MM.1S (cell line): ENCODE measurements at regions not wholly inside any gene's neighbourhood (a gene's known extent, or its start where the extent isn't known, plus 50 kb on each side); places are given as distances from the start of the nearest gene placed in this dataset.

Experiments used
- DNase-seq: peaks from one replicate; pipeline ENCODE4 v3.0.0-alpha.2; 2015
- H2AFZ ChIP-seq: fragments of 300-600 bp; sonication (generic); 2 replicates; pipeline ENCODE4 v1.6.0; 2016; ENCODE audit warnings: antibody characterized with exemption, low read length
- H3F3A ChIP-seq: fragments of 300-600 bp; sonication (generic); 2 replicates; pipeline ENCODE4 v1.6.1; 2016; ENCODE audit warnings: mild to moderate bottlenecking, antibody characterized with exemption, low read length, moderate library complexity, mixed read lengths; ENCODE audit not compliant: insufficient read depth
- H3K27ac ChIP-seq: fragments of 300-600 bp; sonication (generic); 2 replicates; pipeline ENCODE4 v1.5.1; 2016; ENCODE audit warnings: mild to moderate bottlenecking, low read length
- H3K27me3 ChIP-seq: fragments of 300-600 bp; sonication (generic); replicated peaks from 2 replicates; pipeline ENCODE4 v1.6.0; 2016; ENCODE audit warnings: low read length; ENCODE audit not compliant: insufficient read depth
- H3K36me3 ChIP-seq: fragments of 300-600 bp; sonication (generic); replicated peaks from 2 replicates; pipeline ENCODE4 v1.6.1; 2016; ENCODE audit warnings: mild to moderate bottlenecking, low read length, mixed read lengths; ENCODE audit not compliant: insufficient read depth
- H3K4me1 ChIP-seq: fragments of 300-600 bp; sonication (generic); 2 replicates; pipeline ENCODE4 v1.6.1; 2016; ENCODE audit warnings: low read length, mixed read lengths
- H3K4me2 ChIP-seq: fragments of 300-600 bp; sonication (generic); 2 replicates; pipeline ENCODE4 v1.6.0; 2016; ENCODE audit warnings: low read depth, low read length
- H3K4me3 ChIP-seq: fragments of 300-600 bp; sonication (generic); 2 replicates; pipeline ENCODE4 v1.5.1; 2016; ENCODE audit warnings: low read length, mixed read lengths
- H3K79me2 ChIP-seq: fragments of 300-600 bp; sonication (generic); 2 replicates; pipeline ENCODE4 v1.6.1; 2016; ENCODE audit warnings: mixed run types, low read length, mixed read lengths
- H3K9ac ChIP-seq: fragments of 300-600 bp; sonication (generic); 2 replicates; pipeline ENCODE4 v1.6.1; 2016; ENCODE audit warnings: low read length, mixed read lengths
- H3K9me2 ChIP-seq: fragments of 300-600 bp; sonication (generic); replicated peaks from 2 replicates; pipeline ENCODE4 v1.6.1; 2016; ENCODE audit warnings: mild to moderate bottlenecking, low read length, mixed read lengths; ENCODE audit not compliant: insufficient read depth
- H3K9me3 ChIP-seq: fragments of 300-600 bp; sonication (generic); replicated peaks from 2 replicates; pipeline ENCODE4 v1.6.1; 2016; ENCODE audit warnings: mild to moderate bottlenecking, low read length, mixed read lengths; ENCODE audit not compliant: insufficient read depth
- H4K20me1 ChIP-seq: fragments of 300-600 bp; sonication (generic); 2 replicates; pipeline ENCODE4 v1.6.1; 2016; ENCODE audit warnings: mild to moderate bottlenecking, low read length, moderate library complexity, mixed read lengths; ENCODE audit not compliant: insufficient read depth
- EZH2 ChIP-seq: fragments of 300-600 bp; sonication (generic); optimal IDR thresholded peaks from 2 replicates; pipeline ENCODE3; 2017; ENCODE audit warnings: low read depth, mild to moderate bottlenecking, antibody characterized with exemption, low read length, mixed read lengths
- EZH2phosphoT487 ChIP-seq: fragments of 300-600 bp; sonication (generic); IDR thresholded peaks from 2 replicates; pipeline ENCODE4 v1.6.1; 2018; ENCODE audit warnings: antibody characterized with exemption, low read length
- TF ChIP-seq, protein P1 (sequence below): fragments of 300-600 bp; sonication (generic); IDR thresholded peaks from 2 replicates; pipeline ENCODE4 v1.5.1; 2016; ENCODE audit warnings: antibody characterized with exemption, low read length, mixed read lengths

DNA sequence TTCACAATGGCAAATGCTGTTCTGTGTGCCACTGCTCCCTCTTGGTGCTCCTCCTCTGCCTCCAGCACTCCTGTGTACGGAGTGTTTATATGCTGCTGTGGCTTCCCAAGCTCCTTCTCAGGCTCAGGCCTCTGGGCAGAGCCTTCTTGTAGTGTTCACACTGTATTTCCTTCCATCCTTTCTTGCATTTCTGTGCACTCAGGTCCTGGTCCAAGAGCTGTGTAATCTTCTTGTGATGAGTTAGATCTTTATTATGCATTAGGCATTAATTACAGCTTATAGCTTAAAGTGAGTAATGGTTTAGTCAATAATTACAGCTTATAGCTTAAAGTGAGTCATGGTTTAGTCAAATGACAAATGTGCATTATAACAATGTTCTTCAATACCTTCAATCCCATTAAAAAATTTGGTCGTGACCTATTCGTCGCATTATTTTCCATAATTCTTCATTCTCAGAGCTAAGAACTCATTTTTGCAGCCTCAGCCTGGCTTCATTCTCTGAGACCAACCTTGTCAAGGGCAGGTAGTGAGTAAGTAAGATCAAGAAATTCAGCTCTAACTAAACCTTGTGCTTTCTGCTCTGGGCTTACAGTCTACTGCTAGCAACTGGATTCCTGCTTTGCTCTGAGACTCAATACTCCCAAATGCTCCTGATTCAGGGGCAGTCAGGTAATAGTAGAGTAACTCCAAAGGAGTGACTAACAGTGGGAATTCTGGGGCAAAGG lies 154.5 kb upstream of the SPAG17 start:
- no peak for DNase-seq
- no peak for TF ChIP-seq EZH2
- TF ChIP-seq EZH2phosphoT487: no peak
- TF ChIP-seq, protein P1, sequence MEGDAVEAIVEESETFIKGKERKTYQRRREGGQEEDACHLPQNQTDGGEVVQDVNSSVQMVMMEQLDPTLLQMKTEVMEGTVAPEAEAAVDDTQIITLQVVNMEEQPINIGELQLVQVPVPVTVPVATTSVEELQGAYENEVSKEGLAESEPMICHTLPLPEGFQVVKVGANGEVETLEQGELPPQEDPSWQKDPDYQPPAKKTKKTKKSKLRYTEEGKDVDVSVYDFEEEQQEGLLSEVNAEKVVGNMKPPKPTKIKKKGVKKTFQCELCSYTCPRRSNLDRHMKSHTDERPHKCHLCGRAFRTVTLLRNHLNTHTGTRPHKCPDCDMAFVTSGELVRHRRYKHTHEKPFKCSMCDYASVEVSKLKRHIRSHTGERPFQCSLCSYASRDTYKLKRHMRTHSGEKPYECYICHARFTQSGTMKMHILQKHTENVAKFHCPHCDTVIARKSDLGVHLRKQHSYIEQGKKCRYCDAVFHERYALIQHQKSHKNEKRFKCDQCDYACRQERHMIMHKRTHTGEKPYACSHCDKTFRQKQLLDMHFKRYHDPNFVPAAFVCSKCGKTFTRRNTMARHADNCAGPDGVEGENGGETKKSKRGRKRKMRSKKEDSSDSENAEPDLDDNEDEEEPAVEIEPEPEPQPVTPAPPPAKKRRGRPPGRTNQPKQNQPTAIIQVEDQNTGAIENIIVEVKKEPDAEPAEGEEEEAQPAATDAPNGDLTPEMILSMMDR: no peak

DNA sequence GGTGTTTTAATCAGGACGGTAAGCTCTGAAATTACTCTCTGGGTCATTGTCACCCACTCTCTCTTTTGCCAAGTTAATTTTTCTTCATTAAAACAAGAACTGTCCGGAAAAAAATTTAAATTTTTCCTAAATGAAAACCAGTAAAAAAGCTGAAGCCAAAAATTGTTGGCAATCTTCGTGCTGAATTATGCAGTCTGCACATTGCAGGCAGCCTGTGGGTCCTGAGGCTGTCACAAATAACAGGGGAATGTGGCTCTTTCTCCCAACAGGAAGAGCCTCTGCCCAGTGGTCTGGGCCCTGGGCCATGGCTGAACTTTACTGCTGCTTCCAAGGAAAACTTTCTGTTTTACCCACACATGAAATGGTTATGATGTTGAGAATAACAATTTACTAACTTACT lies 153.9 kb upstream of the SPAG17 start:
- no peak for TF ChIP-seq EZH2phosphoT487
- TF ChIP-seq EZH2: no peak
- TF ChIP-seq, protein P1: no peak
- no peaks in the 10 kb centered on the region for H4K20me1 ChIP-seq
- DNase-seq: no peak
- H3K4me1 ChIP-seq: no peaks in the 10 kb centered on the region
- no peaks in the 10 kb centered on the region for H3K27me3 ChIP-seq
- no peaks in the 10 kb centered on the region for H3K36me3 ChIP-seq
- H3K9ac ChIP-seq: no peak overlapping the region
- H3K4me3 ChIP-seq: no peak overlapping the region
- H3K27ac ChIP-seq: no peak overlapping the region
- no peak overlapping the region for H3K4me2 ChIP-seq
- H3K79me2 ChIP-seq: no peaks in the 10 kb centered on the region
- H3K9me3 ChIP-seq: no peaks in the 10 kb centered on the region
- H3F3A ChIP-seq: no peaks in the 10 kb centered on the region
- no peaks in the 10 kb centered on the region for H3K9me2 ChIP-seq
- H2AFZ ChIP-seq: no peak overlapping the region

More for the DNA sequence above, 154.5 kb upstream of the SPAG17 start:
- Histone ChIP-seq H3K9ac (no peak overlapping the region), H3K4me3 (no peak overlapping the region), H3K9me3 (no peaks in the 10 kb centered on the region), H3K36me3 (no peaks in the 10 kb centered on the region), H3K27ac (no peak overlapping the region), H3K27me3 (no peaks in the 10 kb centered on the region), H3F3A (no peaks in the 10 kb centered on the region), H2AFZ (no peak overlapping the region), H3K4me2 (no peak overlapping the region), H3K9me2 (no peaks in the 10 kb centered on the region), H3K4me1 (no peaks in the 10 kb centered on the region), H4K20me1 (no peaks in the 10 kb centered on the region), H3K79me2 (no peaks in the 10 kb centered on the region)

DNA sequence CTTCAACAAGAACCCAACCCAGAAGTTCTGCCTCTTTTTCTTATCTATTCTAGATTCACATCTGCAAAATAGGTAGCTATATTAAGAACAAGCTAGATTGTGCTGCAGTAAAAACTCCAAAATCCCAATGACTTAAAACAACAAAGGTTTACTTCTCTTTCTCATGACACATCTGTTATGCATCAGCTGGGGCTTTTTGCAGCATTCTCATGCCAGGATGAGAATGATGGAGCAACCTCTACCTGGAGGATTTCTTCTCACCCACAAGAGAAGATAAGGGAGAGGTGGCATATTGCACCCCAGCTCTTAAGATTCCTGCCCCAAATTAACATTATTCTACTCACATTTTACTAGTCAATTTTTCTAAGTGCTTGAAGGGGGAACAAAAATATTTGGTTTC lies 152.3 kb upstream of the SPAG17 start:
- Histone ChIP-seq H3K9me3 (no peaks in the 10 kb centered on the region), H3K27me3 (no peaks in the 10 kb centered on the region), H3K27ac (no peak overlapping the region), H3K79me2 (no peaks in the 10 kb centered on the region), H3F3A (no peaks in the 10 kb centered on the region), H3K9ac (no peak overlapping the region), H3K9me2 (no peaks in the 10 kb centered on the region), H3K4me1 (no peaks in the 10 kb centered on the region), H3K36me3 (no peaks in the 10 kb centered on the region), H4K20me1 (no peaks in the 10 kb centered on the region), H2AFZ (no peak overlapping the region), H3K4me3 (no peak overlapping the region), H3K4me2 (no peak overlapping the region)
- DNase-seq: no peak
- no peak for TF ChIP-seq EZH2phosphoT487
- TF ChIP-seq EZH2: no peak

DNA sequence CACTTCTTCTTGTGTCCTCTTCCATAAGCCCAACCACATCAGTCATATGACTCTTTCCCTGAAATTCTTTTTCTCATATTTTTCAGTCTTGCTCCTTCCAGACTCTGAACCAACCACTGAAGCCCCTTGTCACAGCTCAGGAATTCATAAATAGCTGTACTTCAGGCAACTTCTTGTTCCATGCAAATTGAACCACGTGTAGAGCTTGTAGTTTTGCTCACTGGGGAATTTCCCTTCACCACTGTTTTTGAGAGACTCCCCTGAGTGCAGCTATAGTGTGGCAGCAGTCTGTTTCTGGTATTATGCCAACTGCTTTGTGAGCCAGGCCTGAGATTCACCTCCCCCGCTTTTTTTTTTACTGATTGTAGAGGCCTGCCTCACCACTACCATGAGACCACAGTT lies 150.3 kb upstream of the SPAG17 start:
- Histone ChIP-seq H3F3A (no peaks in the 10 kb centered on the region), H3K4me3 (no peak overlapping the region), H3K4me1 (no peaks in the 10 kb centered on the region), H3K4me2 (no peak overlapping the region), H3K9ac (no peak overlapping the region), H3K9me2 (no peaks in the 10 kb centered on the region), H4K20me1 (no peaks in the 10 kb centered on the region), H3K36me3 (no peaks in the 10 kb centered on the region), H3K79me2 (no peaks in the 10 kb centered on the region), H2AFZ (no peak overlapping the region), H3K27me3 (no peaks in the 10 kb centered on the region), H3K9me3 (no peaks in the 10 kb centered on the region), H3K27ac (no peak overlapping the region)
- peak; percentile 53 for DNase-seq
- TF ChIP-seq, protein P1: no peak
- TF ChIP-seq EZH2phosphoT487 (no peak), EZH2 (no peak)
